Liver (tissue), 8 donors: ENCODE measurements at regions not wholly inside any gene's neighbourhood (a gene's known extent, or its start where the extent isn't known, plus 50 kb on each side); places are given as distances from the start of the nearest gene placed in this dataset.

Experiments used
- DNase-seq: peaks from one replicate; pipeline ENCODE4 v3.0.0-alpha.2; 2017; ENCODE audit warnings: low spot score
- H3K27ac ChIP-seq, 2 donors: one replicate each; pipeline ENCODE4 v1.7.0; 2013; ENCODE audit warnings: inconsistent platforms in 2 of 2, low read length in 2 of 2, control low read depth in 1 of 2, low read depth in 1 of 2, mild to moderate bottlenecking in 1 of 2
- H3K27me3 ChIP-seq, 4 donors: one replicate each; pipeline versions ENCODE4 v1.6.1 to v1.7.0; 2013; ENCODE audit warnings: low read length in 3 of 4, inconsistent platforms in 1 of 4, mild to moderate bottlenecking in 1 of 4, moderate library complexity in 1 of 4; ENCODE audit not compliant: control insufficient read depth in 4 of 4, insufficient read depth in 4 of 4
- H3K36me3 ChIP-seq, 4 donors: one replicate each; pipeline versions ENCODE4 v1.6.1 to v1.7.0; 2013; ENCODE audit warnings: low read length in 3 of 4, mild to moderate bottlenecking in 3 of 4, low read depth in 1 of 4, moderate library complexity in 1 of 4; ENCODE audit not compliant: control insufficient read depth in 4 of 4, insufficient read depth in 3 of 4
- H3K4me1 ChIP-seq, 4 donors: one replicate each; pipeline versions ENCODE4 v1.6.1 to v1.7.0; 2013; ENCODE audit warnings: low read length in 3 of 4, mild to moderate bottlenecking in 3 of 4, moderate library complexity in 1 of 4; ENCODE audit not compliant: control insufficient read depth in 4 of 4, insufficient read depth in 4 of 4
- H3K4me3 ChIP-seq, 3 donors: one replicate each; pipeline versions ENCODE4 v1.6.1 to v1.7.0; 2013; ENCODE audit warnings: low read length in 3 of 3, control low read depth in 1 of 3, low read depth in 1 of 3, mild to moderate bottlenecking in 1 of 3
- H3K9ac ChIP-seq, 2 donors: one replicate each; pipeline ENCODE4 v1.7.0; 2013; ENCODE audit warnings: low read length in 2 of 2, mild to moderate bottlenecking in 2 of 2, moderate library complexity in 2 of 2, control low read depth in 1 of 2, low read depth in 1 of 2
- H3K9me3 ChIP-seq, 4 donors: one replicate each; pipeline versions ENCODE4 v1.6.1 to v1.7.0; 2013; ENCODE audit warnings: low read length in 3 of 4; ENCODE audit not compliant: control insufficient read depth in 4 of 4
- ATF3 ChIP-seq: IDR thresholded peaks from 2 replicates; pipeline ENCODE4 v1.6.1; 2016; ENCODE audit warnings: antibody characterized with exemption
- EGR1 ChIP-seq, 2 donors: IDR thresholded peaks; 2 replicates each; pipeline ENCODE4 v1.6.1; 2016 to 2018; ENCODE audit warnings: antibody characterized with exemption in 2 of 2, low read depth in 2 of 2
- HNF4A ChIP-seq, 2 donors: conservative IDR thresholded peaks; 2 replicates each; pipeline ENCODE4 v1.6.1; 2016; ENCODE audit warnings: antibody characterized with exemption in 2 of 2, mild to moderate bottlenecking in 2 of 2
- JUND ChIP-seq, 2 donors: IDR thresholded peaks; 2 replicates each; pipeline ENCODE4 v1.6.1; 2016; ENCODE audit warnings: antibody characterized with exemption in 2 of 2
- RAD21 ChIP-seq, 2 donors: IDR thresholded peaks; 2 replicates each; pipeline ENCODE4 v1.6.1; 2016; ENCODE audit warnings: antibody characterized with exemption in 2 of 2, mild to moderate bottlenecking in 2 of 2
- REST ChIP-seq: IDR thresholded peaks from 2 replicates; pipeline ENCODE4 v1.6.1; 2016; ENCODE audit warnings: antibody characterized with exemption, mild to moderate bottlenecking
- SP1 ChIP-seq: IDR thresholded peaks from 2 replicates; pipeline ENCODE4 v1.6.1; 2018; ENCODE audit warnings: antibody characterized with exemption, mild to moderate bottlenecking
- TAF1 ChIP-seq: conservative IDR thresholded peaks from 2 replicates; pipeline ENCODE4 v1.6.1; 2016; ENCODE audit warnings: antibody characterized with exemption, mild to moderate bottlenecking
- YY1 ChIP-seq: IDR thresholded peaks from 2 replicates; pipeline ENCODE4 v1.6.1; 2016; ENCODE audit warnings: antibody characterized with exemption, mild to moderate bottlenecking
- WGBS: extraction: QIAGEN DNeasy Blood & Tissue Kit; methylation state at CpG from one replicate; pipeline ENCODE4 v1.1.7; 2013; 5-methylcytosine and 5-hydroxymethylcytosine counted together
- TF ChIP-seq, protein P1 (sequence below): IDR thresholded peaks from 2 replicates; pipeline ENCODE4 v1.6.1; 2016; ENCODE audit warnings: antibody characterized with exemption
- TF ChIP-seq, protein P2 (sequence below): fragments of 150-350 bp; IDR thresholded peaks from 2 replicates; pipeline ENCODE4 v1.5.1; 2017; ENCODE audit warnings: improper control_type of control experiment, low read depth, low read length; ENCODE audit not compliant: missing input control
- TF ChIP-seq, protein P3 (sequence below): IDR thresholded peaks from 2 replicates; pipeline ENCODE4 v1.6.1; 2016; ENCODE audit warnings: antibody characterized with exemption
- donor health status: healthy.
- donor health status: healthy.
- donor health status: healthy.
- donor health status: healthy.
- donor health status: healthy.

- TF ChIP-seq, protein P1, sequence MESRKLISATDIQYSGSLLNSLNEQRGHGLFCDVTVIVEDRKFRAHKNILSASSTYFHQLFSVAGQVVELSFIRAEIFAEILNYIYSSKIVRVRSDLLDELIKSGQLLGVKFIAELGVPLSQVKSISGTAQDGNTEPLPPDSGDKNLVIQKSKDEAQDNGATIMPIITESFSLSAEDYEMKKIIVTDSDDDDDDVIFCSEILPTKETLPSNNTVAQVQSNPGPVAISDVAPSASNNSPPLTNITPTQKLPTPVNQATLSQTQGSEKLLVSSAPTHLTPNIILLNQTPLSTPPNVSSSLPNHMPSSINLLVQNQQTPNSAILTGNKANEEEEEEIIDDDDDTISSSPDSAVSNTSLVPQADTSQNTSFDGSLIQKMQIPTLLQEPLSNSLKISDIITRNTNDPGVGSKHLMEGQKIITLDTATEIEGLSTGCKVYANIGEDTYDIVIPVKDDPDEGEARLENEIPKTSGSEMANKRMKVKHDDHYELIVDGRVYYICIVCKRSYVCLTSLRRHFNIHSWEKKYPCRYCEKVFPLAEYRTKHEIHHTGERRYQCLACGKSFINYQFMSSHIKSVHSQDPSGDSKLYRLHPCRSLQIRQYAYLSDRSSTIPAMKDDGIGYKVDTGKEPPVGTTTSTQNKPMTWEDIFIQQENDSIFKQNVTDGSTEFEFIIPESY = no peak
- TF ChIP-seq HNF4A (conservative IDR thresholded peaks at IDR 0.05) = no peak
- TF ChIP-seq EGR1 (IDR thresholded peaks at IDR 0.05; ENCODE audit: low read depth in 2 of 2) = no peak
- no peak for TF ChIP-seq RAD21 (IDR thresholded peaks at IDR 0.05)
These were observed 427.6 kb downstream of the IRX1 start (continued) for GRCh38 chr5:4023091-4023752.

DNA sequence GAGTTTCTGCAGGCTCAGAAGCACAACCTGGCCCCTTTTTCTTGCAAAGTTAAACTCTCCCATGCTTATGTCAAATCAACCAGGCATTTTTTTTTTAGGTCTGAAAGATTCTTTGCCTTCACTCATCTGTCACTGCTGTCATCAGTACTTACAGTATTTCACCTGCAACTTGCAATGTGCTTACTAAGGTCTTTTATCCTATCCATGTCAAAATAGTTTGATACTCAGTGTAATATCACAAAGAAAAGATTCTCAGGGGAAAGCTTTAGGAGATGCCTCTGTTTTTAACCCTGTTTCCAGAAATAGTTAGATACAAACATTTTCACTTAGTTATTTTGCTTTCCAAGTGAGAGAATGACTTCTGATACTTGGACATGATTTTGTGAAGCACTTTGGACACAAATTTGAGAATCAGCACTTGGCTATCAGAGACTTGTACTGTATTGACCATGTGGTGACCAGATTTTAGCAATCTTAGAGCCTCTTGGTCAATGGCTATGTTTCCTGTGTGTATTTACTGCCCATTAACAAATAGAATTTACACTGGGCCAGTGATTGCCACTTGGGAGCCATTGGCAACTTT, 428.2 kb downstream of the IRX1 start:
- Histone ChIP-seq H3K4me1 (no peaks in the 10 kb centered on the region), H3K9me3 (peaks cover 0 to 1% (median 0%) of the 10 kb centered on the region in 4 donors), H3K4me3 (no peak overlapping the region), H3K27ac (no peak overlapping the region), H3K27me3 (peaks cover 0 to 3% (median 0%) of the 10 kb centered on the region in 4 donors), H3K36me3 (no peaks in the 10 kb centered on the region), H3K9ac (no peak overlapping the region)
- no peak for DNase-seq
- TF ChIP-seq ATF3 (no peak), TAF1 (no peak)

- WGBS = 59% methylated on average over 17 of the region's 17 CpGs
- DNase-seq = no peak
These were observed 431.6 kb downstream of the IRX1 start for GRCh38 chr5:4027088-4027734.

More at GRCh38 chr5:4027088-4027734, 431.6 kb downstream of the IRX1 start:
- peaks cover 0 to 1% (median 0%) of the 10 kb centered on the region in 4 donors for H3K9me3 ChIP-seq
- no peak overlapping the region for H3K4me3 ChIP-seq
- H3K27ac ChIP-seq = no peak overlapping the region
- no peaks in the 10 kb centered on the region for H3K4me1 ChIP-seq
- H3K9ac ChIP-seq = no peak overlapping the region
- H3K27me3 ChIP-seq = peaks cover 0 to 7% (median 0%) of the 10 kb centered on the region in 4 donors
- no peaks in the 10 kb centered on the region for H3K36me3 ChIP-seq
- TF ChIP-seq YY1 = no peak
- TF ChIP-seq, protein P2, sequence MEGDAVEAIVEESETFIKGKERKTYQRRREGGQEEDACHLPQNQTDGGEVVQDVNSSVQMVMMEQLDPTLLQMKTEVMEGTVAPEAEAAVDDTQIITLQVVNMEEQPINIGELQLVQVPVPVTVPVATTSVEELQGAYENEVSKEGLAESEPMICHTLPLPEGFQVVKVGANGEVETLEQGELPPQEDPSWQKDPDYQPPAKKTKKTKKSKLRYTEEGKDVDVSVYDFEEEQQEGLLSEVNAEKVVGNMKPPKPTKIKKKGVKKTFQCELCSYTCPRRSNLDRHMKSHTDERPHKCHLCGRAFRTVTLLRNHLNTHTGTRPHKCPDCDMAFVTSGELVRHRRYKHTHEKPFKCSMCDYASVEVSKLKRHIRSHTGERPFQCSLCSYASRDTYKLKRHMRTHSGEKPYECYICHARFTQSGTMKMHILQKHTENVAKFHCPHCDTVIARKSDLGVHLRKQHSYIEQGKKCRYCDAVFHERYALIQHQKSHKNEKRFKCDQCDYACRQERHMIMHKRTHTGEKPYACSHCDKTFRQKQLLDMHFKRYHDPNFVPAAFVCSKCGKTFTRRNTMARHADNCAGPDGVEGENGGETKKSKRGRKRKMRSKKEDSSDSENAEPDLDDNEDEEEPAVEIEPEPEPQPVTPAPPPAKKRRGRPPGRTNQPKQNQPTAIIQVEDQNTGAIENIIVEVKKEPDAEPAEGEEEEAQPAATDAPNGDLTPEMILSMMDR = no peak
- no peak for TF ChIP-seq HNF4A (conservative IDR thresholded peaks at IDR 0.05)
- no peak for TF ChIP-seq RAD21 (IDR thresholded peaks at IDR 0.05)
- TF ChIP-seq, protein P1 = no peak
- no peak for TF ChIP-seq SP1
- no peak for TF ChIP-seq JUND (IDR thresholded peaks at IDR 0.05)
- no peak for TF ChIP-seq REST
- TF ChIP-seq ATF3 = no peak
- TF ChIP-seq, protein P3, sequence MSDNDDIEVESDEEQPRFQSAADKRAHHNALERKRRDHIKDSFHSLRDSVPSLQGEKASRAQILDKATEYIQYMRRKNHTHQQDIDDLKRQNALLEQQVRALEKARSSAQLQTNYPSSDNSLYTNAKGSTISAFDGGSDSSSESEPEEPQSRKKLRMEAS = no peak
